ENCODE measurements at regions not wholly inside any gene's neighbourhood (a gene's known extent, or its start where the extent isn't known, plus 50 kb on each side); places are given as distances from the start of the nearest gene placed in this dataset.

- Histone ChIP-seq H3K4me2 (ENCODE audit: low read depth, low read length, poor library complexity, severe bottlenecking) (no peak overlapping the region), H3K79me2 (ENCODE audit: insufficient read depth, low read length) (no peaks in the 10 kb centered on the region), H2AFZ (ENCODE audit: low read length) (no peak overlapping the region), H3F3A (ENCODE audit: low read depth) (no peaks in the 10 kb centered on the region), H3K27me3 (ENCODE audit: insufficient read depth, low read length, poor library complexity, severe bottlenecking) (no peaks in the 10 kb centered on the region), H3K9me2 (replicated peaks; ENCODE audit: low read depth, low read length) (no peaks in the 10 kb centered on the region), H3K36me3 (ENCODE audit: insufficient read depth, low read length) (no peaks in the 10 kb centered on the region), H3K9ac (ENCODE audit: low read depth, low read length, poor library complexity, severe bottlenecking) (no peak overlapping the region), H4K20me1 (ENCODE audit: insufficient read depth, low read length, poor library complexity, severe bottlenecking) (no peaks in the 10 kb centered on the region), H3K4me1 (ENCODE audit: insufficient read depth, low read length, poor library complexity, severe bottlenecking) (no peaks in the 10 kb centered on the region), H3K9me3 (ENCODE audit: insufficient read depth, low read depth, low read length) (no peaks in the 10 kb centered on the region), H3K4me3 (ENCODE audit: low read length, poor library complexity, severe bottlenecking) (no peak overlapping the region)
- TF ChIP-seq EZH2phosphoT487 (IDR thresholded peaks at IDR 0.05; ENCODE audit: borderline replicate concordance) (no peak), CTCF (conservative IDR thresholded peaks at IDR 0.05; ENCODE audit: low read length) (no peak)
These were observed 235.7 kb downstream of the NSG2 start for GRCh38 chr5:174281089-174281760.

DNA sequence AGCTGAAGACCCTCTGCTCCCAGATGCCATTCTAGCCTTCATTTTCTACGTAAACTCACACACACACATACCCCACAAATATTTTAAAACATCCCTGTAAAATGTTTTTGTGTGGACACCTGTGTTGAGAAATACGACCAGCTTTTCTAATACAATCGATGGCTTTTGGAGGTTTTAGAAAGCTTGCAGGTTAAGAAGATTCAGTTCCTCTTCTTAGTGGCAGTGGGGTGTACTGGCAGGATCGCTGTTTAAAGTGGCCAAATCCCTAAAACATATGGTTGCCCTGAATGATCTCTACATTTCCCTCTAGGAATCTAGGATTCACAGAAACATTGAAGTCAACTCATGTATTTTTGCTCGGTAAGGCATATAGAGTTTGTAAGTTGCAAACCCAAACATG, 236.3 kb downstream of the NSG2 start:
- Histone ChIP-seq H3K36me3 (ENCODE audit: insufficient read depth, low read length) (no peaks in the 10 kb centered on the region), H3K9me3 (ENCODE audit: insufficient read depth, low read depth, low read length) (no peaks in the 10 kb centered on the region), H3K9me2 (replicated peaks; ENCODE audit: low read depth, low read length) (no peaks in the 10 kb centered on the region), H3K27me3 (ENCODE audit: insufficient read depth, low read length, poor library complexity, severe bottlenecking) (no peaks in the 10 kb centered on the region), H3K9ac (ENCODE audit: low read depth, low read length, poor library complexity, severe bottlenecking) (no peak overlapping the region), H3K79me2 (ENCODE audit: insufficient read depth, low read length) (no peaks in the 10 kb centered on the region), H3K4me3 (ENCODE audit: low read length, poor library complexity, severe bottlenecking) (no peak overlapping the region), H2AFZ (ENCODE audit: low read length) (no peak overlapping the region), H3K4me1 (ENCODE audit: insufficient read depth, low read length, poor library complexity, severe bottlenecking) (no peaks in the 10 kb centered on the region), H4K20me1 (ENCODE audit: insufficient read depth, low read length, poor library complexity, severe bottlenecking) (no peaks in the 10 kb centered on the region), H3F3A (ENCODE audit: low read depth) (no peaks in the 10 kb centered on the region), H3K4me2 (ENCODE audit: low read depth, low read length, poor library complexity, severe bottlenecking) (no peak overlapping the region)
- TF ChIP-seq CTCF (conservative IDR thresholded peaks at IDR 0.05; ENCODE audit: low read length) (no peak), EZH2phosphoT487 (IDR thresholded peaks at IDR 0.05; ENCODE audit: borderline replicate concordance) (no peak)

DNA sequence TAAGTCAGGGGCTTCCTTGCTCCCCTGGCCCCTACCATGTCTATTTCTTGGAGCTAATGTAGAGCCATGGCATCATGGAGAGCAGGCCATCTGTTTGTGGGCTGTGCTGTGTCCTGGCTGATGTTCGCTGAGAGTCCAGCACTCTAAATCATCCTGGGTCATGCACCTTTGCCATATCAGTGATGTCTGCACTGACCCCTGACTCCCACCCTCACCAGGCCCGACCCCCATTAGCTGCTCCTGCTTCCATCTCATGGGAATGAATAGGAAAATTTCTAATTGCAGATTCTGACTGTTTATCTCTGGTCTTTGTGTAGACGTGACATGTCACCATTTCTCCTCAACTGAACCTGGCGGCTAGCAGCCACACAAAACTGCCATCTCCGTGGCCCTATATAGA, 236.9 kb downstream of the NSG2 start:
- no peaks in the 10 kb centered on the region for H3K27me3 ChIP-seq (ENCODE audit: insufficient read depth, low read length, poor library complexity, severe bottlenecking)
- H3K9me3 ChIP-seq (ENCODE audit: insufficient read depth, low read depth, low read length) = no peaks in the 10 kb centered on the region
- no peaks in the 10 kb centered on the region for H3K36me3 ChIP-seq (ENCODE audit: insufficient read depth, low read length)
- H3K4me1 ChIP-seq (ENCODE audit: insufficient read depth, low read length, poor library complexity, severe bottlenecking) = no peaks in the 10 kb centered on the region
- H3K9me2 ChIP-seq (replicated peaks; ENCODE audit: low read depth, low read length) = no peaks in the 10 kb centered on the region
- H3K4me3 ChIP-seq (ENCODE audit: low read length, poor library complexity, severe bottlenecking) = no peak overlapping the region
- no peaks in the 10 kb centered on the region for H3F3A ChIP-seq (ENCODE audit: low read depth)
- no peak overlapping the region for H2AFZ ChIP-seq (ENCODE audit: low read length)
- no peaks in the 10 kb centered on the region for H4K20me1 ChIP-seq (ENCODE audit: insufficient read depth, low read length, poor library complexity, severe bottlenecking)
- no peak overlapping the region for H3K9ac ChIP-seq (ENCODE audit: low read depth, low read length, poor library complexity, severe bottlenecking)
- TF ChIP-seq EZH2phosphoT487 (IDR thresholded peaks at IDR 0.05; ENCODE audit: borderline replicate concordance) = no peak
- no peak for TF ChIP-seq CTCF (conservative IDR thresholded peaks at IDR 0.05; ENCODE audit: low read length)
- no peak overlapping the region for H3K4me2 ChIP-seq (ENCODE audit: low read depth, low read length, poor library complexity, severe bottlenecking)
- no peaks in the 10 kb centered on the region for H3K79me2 ChIP-seq (ENCODE audit: insufficient read depth, low read length)

All from Loucy (cell line).